ENCODE measurements at regions not wholly inside any gene's neighbourhood (a gene's known extent, or its start where the extent isn't known, plus 50 kb on each side); places are given as distances from the start of the nearest gene placed in this dataset.

- DNase-seq (ENCODE audit: low spot score): no peak
Measured at GRCh38 chr9:89863837-89864236, 259.0 kb downstream of the GADD45G start.

GRCh38 chr9:89864257-89864656 lies 259.4 kb downstream of the GADD45G start:
- no peak for DNase-seq (ENCODE audit: low spot score)

GRCh38 chr9:89864731-89865130 lies 259.9 kb downstream of the GADD45G start:
- DNase-seq (ENCODE audit: low spot score): no peak

- no peak for DNase-seq (ENCODE audit: low spot score)
Measured at GRCh38 chr9:89865357-89865756, 260.5 kb downstream of the GADD45G start.

GRCh38 chr9:89865981-89866380 lies 261.2 kb downstream of the GADD45G start:
- DNase-seq (ENCODE audit: low spot score): no peak

- no peak for DNase-seq (ENCODE audit: low spot score)
Measured at GRCh38 chr9:89866701-89867100, 261.9 kb downstream of the GADD45G start.

GRCh38 chr9:89868100-89868499 lies 263.3 kb downstream of the GADD45G start:
- no peak for DNase-seq (ENCODE audit: low spot score)

- DNase-seq (ENCODE audit: low spot score): no peak
Measured at GRCh38 chr9:89869793-89870580, 265.2 kb downstream of the GADD45G start.

GRCh38 chr9:89871871-89872331 lies 267.1 kb downstream of the GADD45G start:
- DNase-seq (ENCODE audit: low spot score): no peak

- DNase-seq (ENCODE audit: low spot score): no peak
Measured at GRCh38 chr9:89872426-89872912, 267.7 kb downstream of the GADD45G start.

GRCh38 chr9:89872913-89873707 lies 268.3 kb downstream of the GADD45G start:
- no peak for DNase-seq (ENCODE audit: low spot score)

GRCh38 chr9:89873801-89874200 lies 269.0 kb downstream of the GADD45G start:
- no peak for DNase-seq (ENCODE audit: low spot score)

GRCh38 chr9:89874351-89875321 lies 269.8 kb downstream of the GADD45G start:
- DNase-seq (ENCODE audit: low spot score): no peak

GRCh38 chr9:89877051-89878002 lies 272.5 kb downstream of the GADD45G start:
- DNase-seq (ENCODE audit: low spot score): no peak

- DNase-seq (ENCODE audit: low spot score): no peak
Measured at GRCh38 chr9:89878003-89878411, 273.2 kb downstream of the GADD45G start.

GRCh38 chr9:89878687-89879086 lies 273.9 kb downstream of the GADD45G start:
- DNase-seq (ENCODE audit: low spot score): no peak

GRCh38 chr9:89879276-89879675 lies 274.5 kb downstream of the GADD45G start:
- DNase-seq (ENCODE audit: low spot score): no peak

- no peak for DNase-seq (ENCODE audit: low spot score)
Measured at GRCh38 chr9:89879701-89880100, 274.9 kb downstream of the GADD45G start.

GRCh38 chr9:89880161-89880560 lies 275.3 kb downstream of the GADD45G start:
- no peak for DNase-seq (ENCODE audit: low spot score)

- no peak for DNase-seq (ENCODE audit: low spot score)
Measured at GRCh38 chr9:89880721-89881120, 275.9 kb downstream of the GADD45G start.

- no peak for DNase-seq (ENCODE audit: low spot score)
Measured at GRCh38 chr9:89881431-89881830, 276.6 kb downstream of the GADD45G start.
